Hepatocyte (in vitro differentiated cells): ENCODE measurements at regions not wholly inside any gene's neighbourhood (a gene's known extent, or its start where the extent isn't known, plus 50 kb on each side); places are given as distances from the start of the nearest gene placed in this dataset.

Experiments
- EZH2 ChIP-seq: fragments of 200-600 bp; sonication (generic); IDR thresholded peaks from 2 replicates; pipeline ENCODE4 v1.6.1; 2016; ENCODE audit warnings: antibody characterized with exemption, mild to moderate bottlenecking, borderline replicate concordance
- EZH2phosphoT487 ChIP-seq: fragments of 200-600 bp; sonication (generic); IDR thresholded peaks from one replicate; pipeline ENCODE4 v1.6.1; 2018; ENCODE audit warnings: antibody characterized with exemption, mild to moderate bottlenecking, low read depth, moderate library complexity; ENCODE audit not compliant: unreplicated experiment, severe bottlenecking
- TF ChIP-seq, protein P1 (sequence below): fragments of 200-600 bp; sonication (generic); IDR thresholded peaks from 2 replicates; pipeline ENCODE4 v1.5.1; 2016; ENCODE audit warnings: antibody characterized with exemption, mild to moderate bottlenecking; ENCODE audit not compliant: poor library complexity

DNA sequence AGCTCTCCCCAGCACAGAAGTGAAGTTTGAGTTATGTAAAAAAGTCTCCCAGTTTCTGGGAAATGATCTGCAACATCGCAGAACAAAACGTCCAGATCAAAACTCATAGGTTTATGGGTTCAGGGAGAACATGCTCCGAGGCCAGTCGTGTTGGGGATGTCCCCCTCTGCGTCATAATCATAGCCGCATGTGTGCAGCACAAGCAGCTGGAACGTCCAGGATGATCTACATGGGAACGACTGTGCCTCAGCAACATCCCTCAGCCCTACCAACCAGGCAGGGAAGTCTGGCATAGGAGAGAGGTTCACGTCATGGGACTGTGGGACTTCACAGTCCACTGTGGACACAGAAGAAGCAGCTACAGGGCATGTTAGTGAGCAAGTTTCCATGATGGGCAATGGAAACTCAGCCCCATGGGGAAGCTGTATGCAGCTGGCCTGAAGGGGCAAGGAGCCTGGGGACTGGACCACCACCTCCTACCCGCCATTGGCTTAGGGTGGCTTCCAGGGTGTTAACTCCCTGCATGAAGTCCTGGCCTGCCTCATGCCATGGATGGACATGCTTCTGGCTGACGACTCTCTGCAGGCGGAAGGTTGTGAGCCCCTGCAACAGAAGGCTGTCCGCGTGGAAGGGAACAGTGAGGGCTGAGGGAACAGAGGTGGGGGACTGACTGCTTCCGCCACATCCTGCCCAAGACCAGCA, 96.9 kb downstream of the COPS8 start:
- no peak for TF ChIP-seq EZH2
- TF ChIP-seq, protein P1, sequence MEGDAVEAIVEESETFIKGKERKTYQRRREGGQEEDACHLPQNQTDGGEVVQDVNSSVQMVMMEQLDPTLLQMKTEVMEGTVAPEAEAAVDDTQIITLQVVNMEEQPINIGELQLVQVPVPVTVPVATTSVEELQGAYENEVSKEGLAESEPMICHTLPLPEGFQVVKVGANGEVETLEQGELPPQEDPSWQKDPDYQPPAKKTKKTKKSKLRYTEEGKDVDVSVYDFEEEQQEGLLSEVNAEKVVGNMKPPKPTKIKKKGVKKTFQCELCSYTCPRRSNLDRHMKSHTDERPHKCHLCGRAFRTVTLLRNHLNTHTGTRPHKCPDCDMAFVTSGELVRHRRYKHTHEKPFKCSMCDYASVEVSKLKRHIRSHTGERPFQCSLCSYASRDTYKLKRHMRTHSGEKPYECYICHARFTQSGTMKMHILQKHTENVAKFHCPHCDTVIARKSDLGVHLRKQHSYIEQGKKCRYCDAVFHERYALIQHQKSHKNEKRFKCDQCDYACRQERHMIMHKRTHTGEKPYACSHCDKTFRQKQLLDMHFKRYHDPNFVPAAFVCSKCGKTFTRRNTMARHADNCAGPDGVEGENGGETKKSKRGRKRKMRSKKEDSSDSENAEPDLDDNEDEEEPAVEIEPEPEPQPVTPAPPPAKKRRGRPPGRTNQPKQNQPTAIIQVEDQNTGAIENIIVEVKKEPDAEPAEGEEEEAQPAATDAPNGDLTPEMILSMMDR: no peak
- TF ChIP-seq EZH2phosphoT487: no peak
